ENCODE measurements at regions not wholly inside any gene's neighbourhood (a gene's known extent, or its start where the extent isn't known, plus 50 kb on each side); places are given as distances from the start of the nearest gene placed in this dataset.
A peak's percentile ranks its signal among the peaks of the same experiment; 100 is the strongest.
"Not testable (repeated sequence)": the region's sequence is repeated elsewhere in the genome, so short reads cannot be mapped to it uniquely, and the experiment has no call there.

DNA sequence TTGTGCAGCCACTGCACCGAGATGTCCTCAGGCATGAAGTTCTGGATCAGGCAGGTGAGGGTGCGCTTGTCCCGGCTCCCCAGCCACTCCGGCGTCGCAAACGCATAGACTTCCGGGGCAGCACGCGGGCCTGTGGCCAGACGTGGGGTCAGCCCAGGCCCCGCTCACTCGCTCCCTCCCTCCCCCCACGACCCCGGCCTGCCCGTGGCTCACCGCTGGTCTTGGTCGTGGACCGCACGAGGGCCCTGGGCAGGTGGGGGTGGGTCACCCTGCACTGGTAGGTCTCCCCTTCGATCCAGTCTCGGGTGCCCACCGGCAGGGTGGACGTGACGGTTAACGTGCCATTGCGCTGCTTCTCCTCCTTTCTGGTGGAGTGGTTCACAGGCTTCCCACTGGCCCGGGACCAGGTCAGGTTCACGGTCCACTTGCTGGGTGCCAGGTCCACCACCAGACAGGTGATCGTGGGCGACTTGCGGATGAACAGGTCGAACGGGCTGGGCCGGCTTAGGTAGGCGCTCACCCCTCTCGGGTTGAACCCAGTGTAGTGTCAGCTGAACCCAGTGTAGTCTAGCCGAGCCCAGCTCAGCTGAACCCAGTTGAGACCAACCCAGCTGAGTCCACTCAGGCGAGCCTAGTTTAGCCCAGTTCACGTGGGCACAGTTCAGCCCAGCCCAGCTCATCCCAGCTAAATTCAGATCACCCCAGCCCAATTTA lies 195.8 kb downstream of the TMEM121 start:
- ATAC-seq (peak; percentile 20), DNase-seq (ENCODE audit: low spot score) (peak; percentile 28)

DNA sequence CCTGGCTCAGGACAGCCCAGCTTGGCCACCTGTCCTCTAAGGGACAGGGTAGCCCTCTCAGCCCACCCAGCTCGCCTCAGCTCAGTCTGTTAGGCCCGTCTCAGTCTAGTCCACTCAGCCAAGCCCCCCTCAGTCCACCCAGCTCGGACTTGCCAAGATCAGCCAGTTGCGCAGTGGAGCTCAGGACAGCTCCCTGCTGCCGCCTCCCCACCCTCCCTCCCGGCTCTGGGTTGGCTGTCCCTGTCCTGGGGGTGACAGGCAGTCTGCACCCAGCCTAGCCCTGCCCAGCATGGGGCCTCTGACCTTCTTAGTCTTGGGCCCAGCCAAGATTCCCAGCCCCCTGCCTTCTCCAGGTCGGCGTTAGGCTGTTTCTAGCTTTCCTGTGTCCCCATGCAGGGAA lies 196.9 kb downstream of the TMEM121 start:
- ATAC-seq; DNase-seq (ENCODE audit: low spot score): not testable (repeated sequence)

DNA sequence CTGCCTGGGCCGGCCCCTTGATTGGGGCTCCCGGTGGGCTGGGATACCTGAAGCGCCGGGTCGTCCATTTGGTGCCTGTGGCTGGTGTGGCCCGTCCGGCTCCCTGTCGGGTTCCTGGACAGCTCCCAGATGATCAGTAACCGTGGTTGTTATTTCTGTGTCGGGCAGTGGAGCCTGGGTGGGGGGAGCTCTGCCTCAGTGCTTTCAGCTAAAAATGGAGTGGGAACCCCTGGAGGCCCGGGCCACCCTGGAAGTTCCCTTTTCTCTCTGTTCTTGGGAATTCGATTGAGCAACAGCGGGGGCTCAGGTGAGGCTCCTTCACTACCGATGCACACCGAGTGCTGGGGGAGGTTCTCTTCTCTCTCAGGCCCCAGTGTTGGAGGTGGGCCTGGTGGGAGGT lies 197.4 kb downstream of the TMEM121 start:
- ATAC-seq: not testable (repeated sequence)
- peak; percentile 36 for DNase-seq (ENCODE audit: low spot score)

DNA sequence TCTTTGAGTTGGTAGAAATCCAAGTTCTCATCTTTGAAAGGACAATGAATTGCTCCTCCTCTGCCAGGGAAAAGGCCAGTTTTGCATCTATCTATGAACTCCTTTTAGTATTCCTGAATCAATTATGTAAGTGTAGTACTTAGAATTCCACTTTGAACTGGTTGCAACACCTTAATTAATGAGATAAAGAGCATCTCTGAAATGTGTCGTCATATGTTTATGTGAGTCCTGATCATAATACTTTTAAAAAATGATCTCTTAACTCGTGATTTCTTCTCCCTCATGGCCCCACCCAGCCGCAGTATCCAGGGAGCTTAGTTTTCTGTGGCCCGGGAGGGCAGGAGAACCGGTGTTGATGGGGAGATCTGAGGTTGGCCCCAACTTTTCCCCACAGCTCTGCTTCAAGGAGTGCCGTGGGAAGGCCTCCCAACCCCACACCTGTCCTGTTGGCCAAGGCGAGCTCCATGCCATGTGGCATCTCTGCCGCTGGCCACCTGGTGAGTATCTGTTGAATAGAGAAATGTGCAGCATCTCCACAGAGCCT lies 203.5 kb downstream of the TMEM121 start:
- peak; percentile 54 for ATAC-seq
- peak; percentile 23 for DNase-seq (ENCODE audit: low spot score)

DNA sequence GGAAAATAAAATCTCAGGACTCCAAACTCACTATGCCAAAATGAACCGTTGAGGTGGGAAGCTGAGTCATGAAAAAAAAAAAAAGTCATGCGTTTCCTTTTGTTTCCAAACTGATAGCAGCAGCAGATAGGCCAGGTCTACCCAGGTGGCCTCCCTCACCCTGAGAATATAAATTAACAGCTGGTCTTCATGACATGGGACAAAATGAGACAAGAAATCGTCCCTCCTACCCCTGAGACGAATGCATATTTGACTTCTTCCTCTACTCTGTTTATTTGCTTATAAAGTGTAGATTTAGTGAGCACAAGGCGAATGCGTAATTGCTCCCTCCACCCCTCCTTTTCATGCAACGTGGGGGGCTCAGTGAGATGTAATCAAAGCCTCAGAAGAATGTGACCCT lies 204.3 kb downstream of the TMEM121 start:
- DNase-seq (ENCODE audit: low spot score); ATAC-seq: not testable (repeated sequence)

DNA sequence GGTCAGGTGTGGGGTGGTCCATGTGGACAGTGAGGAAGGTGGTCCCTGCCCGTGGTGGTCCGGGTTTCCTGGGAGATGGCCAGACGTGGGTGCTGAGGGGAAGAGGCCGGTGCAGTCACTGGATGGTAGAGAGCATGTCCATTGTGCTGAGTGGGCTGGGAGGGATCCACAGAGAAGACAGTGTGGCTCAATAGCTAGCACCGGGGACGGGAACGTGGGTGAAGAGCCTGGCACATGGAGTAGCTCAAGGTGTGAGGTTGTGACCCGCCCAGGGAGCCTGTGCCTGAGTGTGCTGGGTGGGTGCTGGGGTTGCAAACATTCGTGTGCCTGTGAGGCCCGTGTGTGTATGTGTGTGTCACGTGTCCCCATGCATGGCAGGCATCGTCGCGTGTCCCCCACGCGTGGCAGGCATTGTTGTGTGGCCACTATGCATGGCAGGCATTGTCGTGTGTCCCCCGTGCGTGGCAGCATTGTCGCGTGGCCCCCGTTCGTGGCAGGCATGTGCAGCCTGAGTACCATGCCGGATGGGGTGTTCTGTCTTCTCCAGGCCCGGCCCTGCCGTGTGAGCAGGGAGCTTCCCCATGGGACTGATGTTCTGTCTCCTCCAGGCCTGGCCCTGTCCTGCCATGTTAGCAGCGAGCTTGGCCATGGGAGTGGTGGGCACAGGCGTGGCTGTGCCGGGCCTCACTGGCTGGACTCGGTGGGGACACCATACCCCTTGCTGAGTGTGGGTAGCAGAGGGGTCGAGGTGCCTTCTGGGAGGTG lies 205.0 kb downstream of the TMEM121 start:
- not testable (repeated sequence) for ATAC-seq; DNase-seq (ENCODE audit: low spot score)

DNA sequence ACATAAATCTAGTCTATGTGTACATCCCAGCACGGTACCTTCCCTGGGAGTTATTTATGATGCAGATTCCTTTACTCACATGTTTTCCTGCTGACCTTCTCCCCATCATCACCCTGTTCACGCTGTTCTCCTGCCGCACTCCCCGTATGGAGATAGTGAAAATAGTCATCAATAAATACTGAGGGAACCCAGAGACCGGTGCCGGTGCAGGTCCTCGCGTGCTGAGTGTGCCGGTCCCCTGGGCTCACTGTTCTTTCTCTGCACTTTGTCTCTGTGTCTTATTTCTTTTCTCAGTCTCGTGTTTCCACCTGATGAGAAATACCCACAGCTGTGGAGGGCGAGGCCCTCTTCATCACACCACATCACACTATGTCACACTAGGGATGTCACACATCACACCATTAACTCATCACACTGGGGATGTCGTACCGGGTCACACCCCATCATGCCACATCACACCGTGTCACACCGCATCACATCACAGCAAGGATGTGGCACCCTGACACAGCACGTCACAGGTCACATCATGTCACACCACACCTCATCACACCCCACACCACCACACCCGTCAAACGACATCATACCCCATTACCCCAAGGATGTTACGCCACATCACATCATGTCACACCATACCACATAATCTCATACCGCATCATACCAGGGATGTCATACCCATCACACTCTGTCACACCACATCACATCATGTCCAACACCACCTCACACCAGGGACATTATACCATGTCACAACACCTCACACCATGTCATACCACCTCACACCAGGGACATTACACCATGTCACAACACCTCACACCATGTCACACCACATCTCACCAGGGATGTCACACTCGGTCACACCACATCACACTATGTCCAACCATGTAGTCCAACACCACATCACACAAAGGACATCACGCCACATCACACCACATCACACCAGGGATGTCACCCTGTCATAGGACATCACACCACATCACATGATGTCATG lies 207.0 kb downstream of the TMEM121 start:
- DNase-seq (ENCODE audit: low spot score) (no peak), ATAC-seq (no peak)

DNA sequence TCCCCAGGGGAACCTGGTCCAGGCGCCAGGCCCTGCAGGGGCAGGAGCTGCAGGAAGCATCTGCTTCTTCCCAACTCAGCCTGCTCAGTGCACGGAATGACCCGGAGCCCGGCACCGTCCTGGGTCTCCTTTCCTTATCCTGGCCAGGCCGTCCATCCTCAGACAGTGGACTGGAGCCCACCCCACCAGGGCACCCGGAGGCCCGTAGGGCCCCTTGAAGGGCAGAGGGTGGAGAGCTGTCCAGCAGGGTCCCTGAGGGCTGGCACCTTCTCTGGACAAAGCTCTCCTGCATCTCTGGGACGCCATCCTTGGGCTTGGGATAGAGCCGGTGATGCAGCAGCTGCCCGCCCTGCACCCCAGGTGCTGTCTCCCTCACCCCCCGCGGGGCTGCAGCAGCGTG lies 207.9 kb downstream of the TMEM121 start:
- DNase-seq (ENCODE audit: low spot score): not testable (repeated sequence)
- peak; percentile 7 for ATAC-seq

DNA sequence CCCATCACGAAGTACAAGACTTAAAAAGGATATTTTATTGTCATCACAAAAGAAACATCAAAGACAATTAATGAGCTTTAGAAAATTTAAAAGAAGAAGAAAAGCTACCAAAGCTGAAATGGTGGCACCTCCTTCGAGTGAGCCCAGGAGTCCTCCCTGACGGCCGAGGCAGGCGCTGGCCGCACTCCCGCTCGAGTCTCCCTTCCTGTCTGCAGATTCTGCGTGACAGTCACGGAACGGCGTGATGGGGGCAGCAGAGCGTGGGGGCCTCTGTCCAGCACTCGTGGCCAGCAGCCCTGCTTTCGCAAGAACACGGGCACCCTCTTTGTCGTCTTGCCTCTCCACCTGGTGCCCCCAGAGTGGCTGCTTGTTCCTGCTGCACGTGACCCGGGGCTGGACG lies 209.9 kb downstream of the TMEM121 start:
- ATAC-seq; DNase-seq (ENCODE audit: low spot score): not testable (repeated sequence)

DNA sequence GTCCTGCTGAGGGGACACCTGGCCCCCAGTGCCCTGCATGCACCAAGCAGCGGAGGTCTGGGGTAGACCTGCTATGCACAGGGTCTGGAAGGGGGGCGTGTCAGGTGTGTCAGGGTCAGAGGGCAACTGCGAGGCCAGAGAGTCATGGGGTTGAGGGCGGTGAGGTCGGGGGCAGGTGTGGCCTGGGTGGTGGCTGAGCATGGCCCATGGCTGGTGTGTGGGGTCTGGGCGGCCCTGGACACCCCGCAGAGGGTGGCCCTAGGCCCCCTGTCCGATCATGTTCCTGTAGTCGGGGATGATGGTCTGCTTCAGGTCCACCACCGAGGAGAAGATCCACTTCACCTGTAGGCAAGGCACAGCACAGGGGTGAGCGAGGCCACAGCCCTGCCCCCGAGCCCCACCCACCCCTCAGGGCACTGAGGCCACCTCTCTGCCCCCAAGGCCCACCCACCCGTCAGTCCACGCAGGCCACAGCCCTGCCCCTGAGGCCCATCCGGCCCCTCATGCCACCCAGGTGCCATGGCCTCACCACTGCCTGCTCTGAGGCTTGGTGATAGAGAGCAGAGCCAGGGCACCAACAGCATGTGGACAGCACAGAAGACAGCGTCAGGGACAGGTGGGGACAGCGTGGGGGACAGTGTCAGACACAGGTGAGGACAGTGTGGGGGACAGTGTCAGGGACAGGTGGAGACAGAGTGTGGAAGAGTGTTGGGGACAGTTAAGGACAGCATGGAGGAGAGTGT lies 211.3 kb downstream of the TMEM121 start:
- ATAC-seq (peak; percentile 47), DNase-seq (ENCODE audit: low spot score) (no peak)

DNA sequence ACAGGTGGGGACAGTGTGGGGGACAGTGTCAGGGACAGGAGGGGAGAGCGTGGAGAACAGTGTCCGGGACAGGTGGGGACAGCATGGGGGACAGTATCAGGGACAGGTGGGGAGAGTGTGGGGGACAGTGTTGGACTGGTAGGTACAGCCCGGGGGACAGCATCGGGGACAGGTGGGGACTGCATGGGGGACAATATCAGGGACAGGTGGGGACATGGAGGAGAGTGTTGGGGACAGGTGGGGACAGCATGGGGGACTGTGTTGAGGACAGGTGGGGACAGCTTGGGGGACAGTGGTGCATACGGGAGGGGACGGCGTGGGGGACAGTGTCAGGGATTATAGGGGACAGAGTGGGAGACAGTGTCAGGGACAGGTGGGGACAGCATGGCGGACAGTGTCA lies 212.3 kb downstream of the TMEM121 start:
- no peak for DNase-seq (ENCODE audit: low spot score)

DNA sequence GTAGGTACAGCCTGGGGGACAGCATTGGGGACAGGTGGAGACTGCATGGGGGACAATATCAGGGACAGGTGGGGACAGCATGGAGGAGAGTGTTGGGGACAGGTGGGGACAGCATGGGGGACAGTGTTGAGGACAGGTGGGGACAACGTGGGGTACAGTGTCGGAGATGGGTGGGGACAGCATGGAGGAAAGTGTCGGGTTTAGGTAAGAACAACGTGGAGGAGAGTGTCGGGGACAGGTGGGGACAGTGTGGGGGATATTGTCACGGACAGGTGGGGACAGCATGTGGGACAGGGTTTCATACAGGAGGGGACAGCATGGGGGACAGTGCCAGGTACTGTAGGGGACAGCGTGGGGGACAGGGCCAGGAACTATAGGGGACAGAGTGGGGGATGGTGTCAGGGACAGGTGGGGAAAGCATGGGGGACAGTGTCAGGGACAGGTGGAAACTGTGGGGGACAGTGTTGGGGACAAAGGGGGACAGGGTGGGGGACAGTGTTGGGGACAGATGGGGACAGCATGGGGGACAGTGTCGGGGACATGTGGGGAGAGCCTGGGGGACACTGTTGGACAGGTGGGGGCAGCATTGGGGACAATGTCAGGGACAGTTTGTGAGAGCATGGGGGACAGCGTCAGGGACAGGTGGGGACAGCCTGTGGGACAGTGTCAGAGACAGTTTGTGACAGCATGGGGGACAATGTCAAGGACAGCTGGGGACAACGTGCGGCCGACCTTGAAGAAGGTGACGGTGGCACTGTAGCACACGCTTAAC lies 213.1 kb downstream of the TMEM121 start:
- no peak for DNase-seq (ENCODE audit: low spot score)
- no peak for ATAC-seq

More for the DNA sequence above, 212.3 kb downstream of the TMEM121 start:
- no peak for ATAC-seq

DNA sequence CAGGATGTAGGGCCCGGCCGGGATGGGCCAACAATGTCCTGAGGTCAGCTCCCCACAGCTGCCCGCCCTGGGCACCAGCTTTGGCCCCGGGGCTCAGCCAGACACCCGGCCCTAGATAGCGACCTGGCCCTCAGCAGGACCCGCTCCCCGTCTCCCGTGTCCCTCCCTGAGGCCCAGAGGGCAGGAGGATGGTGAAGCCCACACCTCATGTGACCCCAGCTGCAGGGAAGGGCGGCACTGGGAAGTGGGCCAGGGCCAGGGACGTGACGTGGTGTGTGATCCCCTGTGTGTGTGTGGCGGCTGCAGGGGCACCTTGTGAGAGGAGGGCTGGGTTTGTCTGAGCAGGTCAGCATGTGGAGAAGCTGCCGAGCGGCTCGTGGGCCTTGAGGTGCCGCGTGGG lies 213.9 kb downstream of the TMEM121 start:
- ATAC-seq; DNase-seq (ENCODE audit: low spot score): not testable (repeated sequence)

DNA sequence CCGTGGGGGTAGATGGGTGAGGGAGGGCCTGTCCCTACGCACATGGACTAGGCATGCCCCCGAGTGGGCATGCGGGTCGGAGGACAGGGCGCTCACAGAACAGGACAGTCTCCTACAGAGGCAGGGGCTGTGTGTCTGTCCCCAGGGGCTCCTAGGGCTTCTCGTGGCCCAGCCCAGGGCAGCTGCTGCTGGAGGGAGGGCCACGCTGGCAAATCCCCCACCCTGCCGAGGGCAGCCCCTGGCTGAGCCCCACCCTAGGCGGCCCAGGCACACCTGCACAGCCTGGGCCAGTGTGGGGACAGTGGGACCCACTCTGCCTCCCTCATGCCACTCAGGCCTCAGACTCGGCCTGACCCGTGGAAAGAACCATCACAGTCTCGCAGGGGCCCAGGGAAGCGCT lies 214.6 kb downstream of the TMEM121 start:
- ATAC-seq; DNase-seq (ENCODE audit: low spot score): not testable (repeated sequence)

DNA sequence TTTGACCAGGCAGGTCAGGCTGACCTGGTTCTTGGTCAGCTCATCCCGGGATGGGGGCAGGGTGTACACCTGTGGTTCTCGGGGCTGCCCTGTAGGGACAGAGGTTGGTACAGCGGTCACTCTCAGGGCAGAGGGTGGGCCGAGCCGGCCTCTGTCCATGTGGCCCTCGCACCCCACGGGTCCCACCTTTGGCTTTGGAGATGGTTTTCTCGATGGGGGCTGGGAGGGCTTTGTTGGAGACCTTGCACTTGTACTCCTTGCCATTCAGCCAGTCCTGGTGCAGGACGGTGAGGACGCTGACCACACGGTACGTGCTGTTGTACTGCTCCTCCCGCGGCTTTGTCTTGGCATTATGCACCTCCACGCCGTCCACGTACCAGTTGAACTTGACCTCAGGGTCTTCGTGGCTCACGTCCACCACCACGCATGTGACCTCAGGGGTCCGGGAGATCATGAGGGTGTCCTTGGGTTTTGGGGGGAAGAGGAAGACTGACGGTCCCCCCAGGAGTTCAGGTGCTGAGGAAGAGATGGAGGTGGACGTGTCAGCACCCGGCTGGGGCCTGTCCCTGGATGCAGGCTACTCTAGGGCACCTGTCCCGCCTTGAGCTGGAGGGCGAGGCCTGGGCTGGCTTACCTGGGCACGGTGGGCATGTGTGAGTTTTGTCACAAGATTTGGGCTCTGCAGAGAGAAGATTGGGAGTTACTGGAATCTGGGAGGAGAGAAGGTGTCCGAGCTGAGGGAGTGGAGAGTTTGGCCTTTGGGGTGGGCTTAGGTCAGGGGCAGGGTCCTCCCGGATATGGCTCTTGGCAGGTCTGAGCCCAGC lies 215.5 kb downstream of the TMEM121 start:
- not testable (repeated sequence) for ATAC-seq; DNase-seq (ENCODE audit: low spot score)

DNA sequence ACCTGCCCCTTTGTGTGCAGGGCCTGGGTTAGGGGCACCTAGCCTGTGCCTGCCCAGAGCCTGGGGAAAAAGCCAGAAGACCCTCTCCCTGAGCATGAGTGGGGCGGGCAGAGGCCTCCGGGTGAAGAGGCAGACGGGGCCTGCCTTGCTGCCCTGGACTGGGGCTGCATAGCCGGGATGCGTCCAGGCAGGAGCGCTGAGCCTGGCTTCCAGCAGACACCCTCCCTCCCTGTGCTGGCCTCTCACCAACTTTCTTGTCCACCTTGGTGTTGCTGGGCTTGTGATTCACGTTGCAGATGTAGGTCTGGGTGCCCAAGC lies 216.1 kb downstream of the TMEM121 start:
- no peak for DNase-seq (ENCODE audit: low spot score)
- no peak for ATAC-seq

DNA sequence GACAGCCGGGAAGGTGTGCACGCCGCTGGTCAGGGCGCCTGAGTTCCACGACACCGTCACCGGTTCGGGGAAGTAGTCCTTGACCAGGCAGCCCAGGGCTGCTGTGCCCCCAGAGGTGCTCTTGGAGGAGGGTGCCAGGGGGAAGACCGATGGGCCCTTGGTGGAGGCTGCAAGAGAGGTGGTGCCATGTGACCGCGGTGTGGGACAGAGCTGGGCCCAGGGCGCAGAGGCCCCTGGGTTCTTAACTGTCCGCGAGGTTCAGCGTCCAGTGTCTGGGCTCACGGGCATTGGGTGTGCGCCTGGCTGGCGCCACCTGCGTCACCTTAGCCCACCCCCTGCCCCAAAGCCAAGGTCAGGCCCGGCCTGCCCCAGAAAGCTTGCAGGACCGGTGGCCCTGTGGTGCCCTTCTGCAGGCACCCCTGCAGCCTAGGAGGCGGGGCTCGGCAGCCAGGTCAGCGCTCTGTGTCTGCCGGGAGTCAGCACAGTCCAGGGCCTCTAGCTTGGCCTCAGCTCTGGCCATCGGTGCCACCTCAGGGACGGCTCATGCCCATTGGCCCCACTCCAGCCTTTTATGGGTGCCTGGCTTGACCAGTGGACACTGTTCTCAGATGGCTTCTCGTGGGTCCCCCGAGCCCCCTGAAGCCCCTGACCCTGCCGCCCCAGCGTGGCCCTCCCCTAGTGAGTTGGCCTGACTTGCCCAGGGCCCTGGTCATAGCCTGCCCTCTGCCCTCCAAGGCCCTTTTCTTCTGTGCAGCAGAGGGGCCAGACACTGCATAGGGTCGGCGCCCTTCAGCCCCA lies 216.7 kb downstream of the TMEM121 start:
- not testable (repeated sequence) for DNase-seq (ENCODE audit: low spot score)

More for the DNA sequence above, 216.7 kb downstream of the TMEM121 start:
- ATAC-seq: peak; percentile 87

Data from left lobe of liver (tissue), 2 donors.